Ovary (tissue), 3 donors: ENCODE measurements at regions not wholly inside any gene's neighbourhood (a gene's known extent, or its start where the extent isn't known, plus 50 kb on each side); places are given as distances from the start of the nearest gene placed in this dataset.
"Not testable (repeated sequence)": the region's sequence is repeated elsewhere in the genome, so short reads cannot be mapped to it uniquely, and the experiment has no call there.

Experiments
- CTCF ChIP-seq, 3 donors: fragments of 450-650 bp in 2 of 3; fragments of 200-600 bp in 1 of 3; IDR thresholded peaks; one replicate each; pipeline versions ENCODE4 v1.5.1 to v1.8.0; 2016 to 2022; ENCODE audit warnings: antibody characterized with exemption in 3 of 3, mild to moderate bottlenecking in 1 of 3
- EP300 ChIP-seq: sonication (generic); formaldehyde crosslinking; IDR thresholded peaks from one replicate; pipeline ENCODE4 v1.6.1; 2017; ENCODE audit warnings: antibody characterized with exemption
- POLR2A ChIP-seq: fragments of 450-650 bp; IDR thresholded peaks from one replicate; pipeline ENCODE4 v1.6.1; 2017; ENCODE audit warnings: antibody characterized with exemption, mild to moderate bottlenecking, moderate library complexity
- donor health status: DM: no; HTN: no; CAD: no.

GRCh38 chr16:29094325-29094724 is 109.5 kb downstream of the LAT start:
- not testable (repeated sequence) for TF ChIP-seq CTCF (IDR thresholded peaks at IDR 0.05); POLR2A; EP300
